SK-N-SH (cell line): ENCODE measurements at regions not wholly inside any gene's neighbourhood (a gene's known extent, or its start where the extent isn't known, plus 50 kb on each side); places are given as distances from the start of the nearest gene placed in this dataset.

Experiments
- CTCF ChIA-PET: fragments of 300-600, 350-600 bp; formaldehyde crosslinking; extraction: SDS; loops from one replicate; lab custom pipeline; 2021; lab: Yijun Ruan, JAX
- POLR2A ChIA-PET: fragments of 350-600 bp; sonication (Branson Sonifier 250); formaldehyde crosslinking; extraction: SDS; loops from one replicate; lab custom pipeline; 2020; ENCODE audit warnings: antibody characterized with exemption, inconsistent platforms; lab: Yijun Ruan, JAX
- DNase-seq: peaks from one replicate; pipeline ENCODE4 v3.0.0; 2012
- H2AFZ ChIP-seq: fragments of 200-600 bp; sonication (generic); 2 replicates; pipeline ENCODE4 v1.8.1; 2016; ENCODE audit warnings: antibody characterized with exemption, mild to moderate bottlenecking, low read depth
- H3F3A ChIP-seq: fragments of 200-600 bp; sonication (generic); replicated peaks from 2 replicates; pipeline ENCODE3; 2016; ENCODE audit warnings: antibody characterized with exemption, mild to moderate bottlenecking; ENCODE audit not compliant: insufficient read depth
- H3K27ac ChIP-seq, 2 experiments: fragments of 200-500 bp in 1 of 2; fragments of 200-600 bp in 1 of 2; sonication (Bioruptor generic) in 1 of 2; sonication (generic), shearing (Covaris generic) in 1 of 2; 2 replicates each; pipeline versions ENCODE4 v1.5.1 to v1.6.1; 2014 to 2016; ENCODE audit warnings: low read depth in 2 of 2, inconsistent platforms in 1 of 2, low read length in 1 of 2, mild to moderate bottlenecking in 1 of 2, mixed read lengths in 1 of 2
- H3K27me3 ChIP-seq: fragments of 200-600 bp; sonication (generic), shearing (Covaris generic); 2 replicates; pipeline ENCODE4 v1.6.1; 2016; ENCODE audit warnings: mixed run types; ENCODE audit not compliant: insufficient read depth
- H3K36me3 ChIP-seq, 2 experiments: fragments of 200-500 bp in 1 of 2; fragments of 200-600 bp in 1 of 2; sonication (Bioruptor generic) in 1 of 2; sonication (generic) in 1 of 2; replicated peaks in 1 of 2; 2 replicates each; pipeline versions ENCODE3 to v1.5.1; 2014 to 2016; ENCODE audit warnings: low read length in 1 of 2, mild to moderate bottlenecking in 1 of 2; ENCODE audit not compliant: insufficient read depth in 2 of 2, control insufficient read depth in 1 of 2
- H3K4me1 ChIP-seq, 2 experiments: fragments of 200-500 bp in 1 of 2; fragments of 200-600 bp in 1 of 2; sonication (Bioruptor generic) in 1 of 2; sonication (generic), shearing (Covaris generic) in 1 of 2; 2 replicates each; pipeline versions ENCODE4 v1.5.1 to v1.6.1; 2014 to 2016; ENCODE audit warnings: low read depth in 1 of 2, low read length in 1 of 2, mixed run types in 1 of 2; ENCODE audit not compliant: insufficient read depth in 2 of 2, control insufficient read depth in 1 of 2
- H3K4me2 ChIP-seq: fragments of 200-600 bp; sonication (generic), shearing (Covaris generic); 2 replicates; pipeline ENCODE4 v1.6.1; 2017; ENCODE audit warnings: mixed run types
- H3K4me3 ChIP-seq, 2 experiments: fragments of 200-500 bp in 1 of 2; fragments of 200-600 bp in 1 of 2; sonication (Bioruptor generic) in 1 of 2; sonication (generic), shearing (Covaris generic) in 1 of 2; 2 replicates each; pipeline versions ENCODE4 v1.5.1 to v1.8.1; 2014 to 2016; ENCODE audit warnings: low read depth in 2 of 2, inconsistent platforms in 1 of 2, low read length in 1 of 2, mild to moderate bottlenecking in 1 of 2, mixed read lengths in 1 of 2, moderate library complexity in 1 of 2
- H3K79me2 ChIP-seq: fragments of 200-600 bp; sonication (generic); 2 replicates; pipeline ENCODE4 v1.8.1; 2017; ENCODE audit warnings: mild to moderate bottlenecking; ENCODE audit not compliant: insufficient read depth
- H3K9ac ChIP-seq: fragments of 200-600 bp; sonication (generic); 2 replicates; pipeline ENCODE4 v1.6.1; 2017; ENCODE audit warnings: mixed run types
- H3K9me2 ChIP-seq: fragments of 200-600 bp; sonication (generic); 2 replicates; pipeline ENCODE4 v1.6.1; 2017; ENCODE audit warnings: mixed run types
- H3K9me3 ChIP-seq: fragments of 200-600 bp; sonication (generic); 2 replicates; pipeline ENCODE4 v1.6.1; 2017; ENCODE audit warnings: mixed run types, mild to moderate bottlenecking, moderate library complexity
- H4K20me1 ChIP-seq: fragments of 200-600 bp; sonication (generic); 2 replicates; pipeline ENCODE4 v1.6.1; 2017; ENCODE audit warnings: mild to moderate bottlenecking, mixed run types; ENCODE audit not compliant: insufficient read depth
- CHD2 ChIP-seq: fragments of 150-350 bp; IDR thresholded peaks from 2 replicates; pipeline ENCODE4 v1.6.1; 2018; ENCODE audit warnings: low read length; ENCODE audit not compliant: partially characterized antibody
- EP300 ChIP-seq, 2 experiments: IDR thresholded peaks; 2 replicates each; pipeline versions ENCODE4 v1.4.0 to v1.6.1; 2012; ENCODE audit warnings: borderline replicate concordance in 1 of 2, low read depth in 1 of 2, low read length in 1 of 2
- FOXM1 ChIP-seq: IDR thresholded peaks from 2 replicates; pipeline ENCODE4 v1.4.0; 2012; ENCODE audit warnings: low read depth, mild to moderate bottlenecking
- GABPA ChIP-seq: IDR thresholded peaks from 2 replicates; pipeline ENCODE4 v1.4.0; 2012; ENCODE audit warnings: low read depth, mild to moderate bottlenecking
- JUND ChIP-seq: IDR thresholded peaks from 2 replicates; pipeline ENCODE4 v1.4.0; 2012
- MEF2A ChIP-seq: IDR thresholded peaks from 2 replicates; pipeline ENCODE4 v1.4.0; 2012; ENCODE audit warnings: low read depth, borderline replicate concordance
- NFIC ChIP-seq: IDR thresholded peaks from 2 replicates; pipeline ENCODE4 v1.4.0; 2012; ENCODE audit warnings: borderline replicate concordance
- POLR2AphosphoS5 ChIP-seq: IDR thresholded peaks from 2 replicates; pipeline ENCODE4 v1.6.1; 2012; ENCODE audit warnings: low read depth, low read length
- RFX5 ChIP-seq: IDR thresholded peaks from 2 replicates; pipeline ENCODE4 v1.6.1; 2012; ENCODE audit warnings: mild to moderate bottlenecking, improper control_type of control experiment, low read length
- RXRA ChIP-seq: IDR thresholded peaks from 2 replicates; pipeline ENCODE4 v1.4.0; 2012; ENCODE audit warnings: low read depth, mild to moderate bottlenecking, borderline replicate concordance
- SIN3A ChIP-seq: IDR thresholded peaks from 2 replicates; pipeline ENCODE4 v1.6.1; 2012; ENCODE audit warnings: low read depth, mild to moderate bottlenecking, low read length, moderate library complexity, borderline replicate concordance
- TAF1 ChIP-seq: IDR thresholded peaks from 2 replicates; pipeline ENCODE4 v1.6.1; 2012; ENCODE audit warnings: low read depth, mild to moderate bottlenecking, low read length, moderate library complexity, borderline replicate concordance
- TCF12 ChIP-seq: IDR thresholded peaks from 2 replicates; pipeline ENCODE4 v1.4.0; 2012
- YY1 ChIP-seq: IDR thresholded peaks from 2 replicates; pipeline ENCODE4 v1.4.0; 2012; ENCODE audit warnings: low read depth, mild to moderate bottlenecking
- WGBS: methylation state at CpG from one replicate; pipeline ENCODE4 v1.1.6; 2017; ENCODE audit warnings: low lambda C conversion rate; 5-methylcytosine and 5-hydroxymethylcytosine counted together
- TF ChIP-seq, protein P1 (sequence below): IDR thresholded peaks from 2 replicates; pipeline ENCODE4 v1.6.1; 2012; ENCODE audit warnings: mild to moderate bottlenecking, low read depth, low read length, moderate library complexity
- TF ChIP-seq, protein P2 (sequence below): IDR thresholded peaks from 2 replicates; pipeline ENCODE4; 2012

DNA sequence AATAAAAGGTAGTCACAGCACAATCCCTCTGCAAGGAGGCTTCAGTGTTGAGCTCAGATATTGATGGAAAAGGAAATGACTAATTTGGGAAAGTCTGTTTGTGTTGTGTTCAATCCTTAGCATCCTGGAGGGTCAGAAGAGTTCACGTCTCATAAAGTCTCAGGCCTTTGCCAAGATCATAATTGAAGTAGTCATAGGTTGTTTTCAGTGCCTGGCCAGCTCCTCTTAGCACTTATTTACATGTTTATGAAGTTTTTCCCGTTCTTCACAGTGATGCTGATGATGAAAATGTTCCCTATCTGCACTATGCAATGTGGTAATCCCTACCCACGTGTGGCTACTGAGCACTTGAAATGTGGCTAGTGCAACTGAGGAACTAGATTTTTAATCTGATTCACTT, 61.6 kb upstream of the TGFBR2 start:
- Histone ChIP-seq H3K79me2 (no peaks in the 10 kb centered on the region), H3K27me3 (no peaks in the 10 kb centered on the region), H3K27ac (peak overlapping the region in 1 of 2 experiments; percentile 75; a peak in 2 of 4 replicates), H3K4me1 (peaks cover 0 to 20% of the 10 kb centered on the region in 2 experiments; a peak in 3 of 4 replicates), H3K9ac (no peak overlapping the region; the same call in 1 of the 2 replicates), H3F3A (peaks cover 17% of the 10 kb centered on the region), H3K4me2 (peak overlapping the region; percentile 10; the same call in 1 of the 2 replicates), H3K4me3 (no peak overlapping the region), H3K9me2 (no peaks in the 10 kb centered on the region), H3K9me3 (no peaks in the 10 kb centered on the region), H3K36me3 (no peaks in the 10 kb centered on the region), H4K20me1 (no peaks in the 10 kb centered on the region), H2AFZ (peak overlapping the region; percentile 17; the same call in 1 of the 2 replicates)
- POLR2A ChIA-PET = no interaction called here
- TF ChIP-seq RXRA (peak; percentile 81; the same call in 1 of the 2 replicates), GABPA (no peak), JUND (peak; percentile 48), SIN3A (no peak), RFX5 (no peak), NFIC (peak; percentile 65), TCF12 (peak; percentile 59), CHD2 (no peak), YY1 (no peak), MEF2A (no peak), POLR2AphosphoS5 (no peak), TAF1 (no peak), FOXM1 (no peak), EP300 (IDR thresholded peaks at IDR 0.05; ENCODE audit: borderline replicate concordance in 1 of 2, low read depth in 1 of 2, low read length in 1 of 2) (peak in 1 of 2 experiments; percentile 41; a peak in 1 of 4 replicates)
- TF ChIP-seq, protein P1, sequence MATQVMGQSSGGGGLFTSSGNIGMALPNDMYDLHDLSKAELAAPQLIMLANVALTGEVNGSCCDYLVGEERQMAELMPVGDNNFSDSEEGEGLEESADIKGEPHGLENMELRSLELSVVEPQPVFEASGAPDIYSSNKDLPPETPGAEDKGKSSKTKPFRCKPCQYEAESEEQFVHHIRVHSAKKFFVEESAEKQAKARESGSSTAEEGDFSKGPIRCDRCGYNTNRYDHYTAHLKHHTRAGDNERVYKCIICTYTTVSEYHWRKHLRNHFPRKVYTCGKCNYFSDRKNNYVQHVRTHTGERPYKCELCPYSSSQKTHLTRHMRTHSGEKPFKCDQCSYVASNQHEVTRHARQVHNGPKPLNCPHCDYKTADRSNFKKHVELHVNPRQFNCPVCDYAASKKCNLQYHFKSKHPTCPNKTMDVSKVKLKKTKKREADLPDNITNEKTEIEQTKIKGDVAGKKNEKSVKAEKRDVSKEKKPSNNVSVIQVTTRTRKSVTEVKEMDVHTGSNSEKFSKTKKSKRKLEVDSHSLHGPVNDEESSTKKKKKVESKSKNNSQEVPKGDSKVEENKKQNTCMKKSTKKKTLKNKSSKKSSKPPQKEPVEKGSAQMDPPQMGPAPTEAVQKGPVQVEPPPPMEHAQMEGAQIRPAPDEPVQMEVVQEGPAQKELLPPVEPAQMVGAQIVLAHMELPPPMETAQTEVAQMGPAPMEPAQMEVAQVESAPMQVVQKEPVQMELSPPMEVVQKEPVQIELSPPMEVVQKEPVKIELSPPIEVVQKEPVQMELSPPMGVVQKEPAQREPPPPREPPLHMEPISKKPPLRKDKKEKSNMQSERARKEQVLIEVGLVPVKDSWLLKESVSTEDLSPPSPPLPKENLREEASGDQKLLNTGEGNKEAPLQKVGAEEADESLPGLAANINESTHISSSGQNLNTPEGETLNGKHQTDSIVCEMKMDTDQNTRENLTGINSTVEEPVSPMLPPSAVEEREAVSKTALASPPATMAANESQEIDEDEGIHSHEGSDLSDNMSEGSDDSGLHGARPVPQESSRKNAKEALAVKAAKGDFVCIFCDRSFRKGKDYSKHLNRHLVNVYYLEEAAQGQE = no peak
- TF ChIP-seq, protein P2, sequence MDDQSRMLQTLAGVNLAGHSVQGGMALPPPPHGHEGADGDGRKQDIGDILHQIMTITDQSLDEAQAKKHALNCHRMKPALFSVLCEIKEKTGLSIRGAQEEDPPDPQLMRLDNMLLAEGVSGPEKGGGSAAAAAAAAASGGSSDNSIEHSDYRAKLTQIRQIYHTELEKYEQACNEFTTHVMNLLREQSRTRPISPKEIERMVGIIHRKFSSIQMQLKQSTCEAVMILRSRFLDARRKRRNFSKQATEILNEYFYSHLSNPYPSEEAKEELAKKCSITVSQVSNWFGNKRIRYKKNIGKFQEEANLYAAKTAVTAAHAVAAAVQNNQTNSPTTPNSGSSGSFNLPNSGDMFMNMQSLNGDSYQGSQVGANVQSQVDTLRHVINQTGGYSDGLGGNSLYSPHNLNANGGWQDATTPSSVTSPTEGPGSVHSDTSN = peak; percentile 74
- CTCF ChIA-PET = no interaction called here
- WGBS = 43% methylated on average over 3 of the region's 3 CpGs
- no peak for DNase-seq
